Activated B cell treated with CpG ODN at 0.5 μM for 24 hours (primary cell): ENCODE measurements at regions not wholly inside any gene's neighbourhood (a gene's known extent, or its start where the extent isn't known, plus 50 kb on each side); places are given as distances from the start of the nearest gene placed in this dataset.

Experiments used
- ATAC-seq: fragments of 200-7000 bp; cut with Tn5 transposase; one replicate; pipeline ENCODE4 v1.10.0; 2021; ENCODE audit warnings: low read depth, mild to moderate bottlenecking, moderate library complexity
- CTCF ChIA-PET: fragments of 350-600 bp; sonication (Branson Sonifier 250); formaldehyde crosslinking; loops from one replicate; lab custom pipeline; 2021; ENCODE audit warnings: antibody characterized with exemption; lab: Charles Lee
- POLR2A ChIA-PET: fragments of 350-600 bp; sonication (Branson Sonifier 250); formaldehyde crosslinking; loops from one replicate; lab custom pipeline; 2021; ENCODE audit warnings: antibody characterized with exemption; lab: Charles Lee
- DNase-seq: peaks from one replicate; pipeline ENCODE4 v3.0.0; 2022
- H3K27ac Mint-ChIP-seq: one replicate; pipeline ENCODE4 v1.8.0; 2020; ENCODE audit warnings: mixed read lengths
- H3K27me3 Mint-ChIP-seq: one replicate; pipeline ENCODE4 v1.8.0; 2021; ENCODE audit warnings: mixed read lengths
- H3K36me3 Mint-ChIP-seq: one replicate; pipeline ENCODE4 v1.8.0; 2021; ENCODE audit warnings: low read depth, mixed read lengths
- H3K4me1 Mint-ChIP-seq: one replicate; pipeline ENCODE4 v1.8.0; 2021; ENCODE audit warnings: mixed read lengths
- H3K4me3 Mint-ChIP-seq: one replicate; pipeline ENCODE4 v1.8.0; 2020; ENCODE audit warnings: mild to moderate bottlenecking, mixed read lengths
- H3K9me3 Mint-ChIP-seq: one replicate; pipeline ENCODE4 v1.8.0; 2020; ENCODE audit warnings: mixed read lengths
- CTCF ChIP-seq: fragments of 200-600 bp; IDR thresholded peaks from one replicate; pipeline ENCODE4 v1.8.0; 2022; ENCODE audit warnings: antibody characterized with exemption, mild to moderate bottlenecking
- intact Hi-C: fragments of 100-400 bp; cut with micrococcal nuclease; formaldehyde crosslinking; loops from one replicate; pipeline ENCODE4 v1.15.1; 2024

- no peak for DNase-seq
- H3K27me3 Mint-ChIP-seq = peaks cover 10% of the 10 kb centered on the region
- H3K4me1 Mint-ChIP-seq = no peaks in the 10 kb centered on the region
- H3K36me3 Mint-ChIP-seq = no peaks in the 10 kb centered on the region
- no peaks in the 10 kb centered on the region for H3K9me3 Mint-ChIP-seq
- no peak for ATAC-seq
- no peak overlapping the region for H3K4me3 Mint-ChIP-seq
- no peak for TF ChIP-seq CTCF
- intact Hi-C loops = no loop called here
- ChIA-PET CTCF (no interaction called here), POLR2A (no interaction called here)
- H3K27ac Mint-ChIP-seq = no peak overlapping the region
Observed at GRCh38 chr5:168214886-168215285, 76.6 kb upstream of the WWC1 start.

- Mint-ChIP-seq H3K4me1 (no peaks in the 10 kb centered on the region), H3K4me3 (no peak overlapping the region), H3K27ac (no peak overlapping the region), H3K36me3 (no peaks in the 10 kb centered on the region), H3K27me3 (peaks cover 10% of the 10 kb centered on the region), H3K9me3 (no peaks in the 10 kb centered on the region)
- ATAC-seq = no peak
- intact Hi-C loops = no loop called here
- TF ChIP-seq CTCF = no peak
- CTCF ChIA-PET = no interaction called here
- DNase-seq = no peak
- POLR2A ChIA-PET = no interaction called here
Observed at GRCh38 chr5:168215646-168216045, 75.8 kb upstream of the WWC1 start.

GRCh38 chr5:168216989-168217388, 74.5 kb upstream of the WWC1 start:
- intact Hi-C loops = no loop called here
- Mint-ChIP-seq H3K27ac (no peak overlapping the region), H3K27me3 (peaks cover 8% of the 10 kb centered on the region), H3K4me1 (no peaks in the 10 kb centered on the region), H3K36me3 (no peaks in the 10 kb centered on the region), H3K4me3 (no peak overlapping the region), H3K9me3 (no peaks in the 10 kb centered on the region)
- TF ChIP-seq CTCF = no peak
- ChIA-PET POLR2A (no interaction called here), CTCF (no interaction called here)
- DNase-seq = no peak
- ATAC-seq = no peak

GRCh38 chr5:168217497-168217896, 73.9 kb upstream of the WWC1 start:
- no peaks in the 10 kb centered on the region for H3K9me3 Mint-ChIP-seq
- H3K27me3 Mint-ChIP-seq = peaks cover 8% of the 10 kb centered on the region
- intact Hi-C loops = no loop called here
- CTCF ChIA-PET = no interaction called here
- no peak for TF ChIP-seq CTCF
- H3K4me1 Mint-ChIP-seq = no peaks in the 10 kb centered on the region
- ATAC-seq = no peak
- DNase-seq = no peak
- POLR2A ChIA-PET = no interaction called here
- no peaks in the 10 kb centered on the region for H3K36me3 Mint-ChIP-seq
- H3K4me3 Mint-ChIP-seq = no peak overlapping the region
- H3K27ac Mint-ChIP-seq = no peak overlapping the region

- Mint-ChIP-seq H3K9me3 (no peaks in the 10 kb centered on the region), H3K4me1 (no peaks in the 10 kb centered on the region), H3K36me3 (no peaks in the 10 kb centered on the region), H3K4me3 (no peak overlapping the region), H3K27me3 (peaks cover 5% of the 10 kb centered on the region), H3K27ac (no peak overlapping the region)
- intact Hi-C loops = no loop called here
- no peak for DNase-seq
- ATAC-seq = no peak
- ChIA-PET CTCF (interaction anchor here (1.1 kb wide), 1 partner anchor 497 kb away, joined by 6 read pairs; no protein-coding TSS in a partner anchor), POLR2A (no interaction called here)
- TF ChIP-seq CTCF = no peak
Observed at GRCh38 chr5:168218746-168219145, 72.7 kb upstream of the WWC1 start.
